Lower leg skin (tissue), 4 donors: ENCODE measurements at regions not wholly inside any gene's neighbourhood (a gene's known extent, or its start where the extent isn't known, plus 50 kb on each side); places are given as distances from the start of the nearest gene placed in this dataset.

Experiments used
- DNase-seq, 2 donors: peaks; one replicate each; pipeline ENCODE4 v3.0.0-alpha.2; 2019; ENCODE audit warnings: low spot score in 2 of 2
- H3K4me3 ChIP-seq: fragments of 200-600 bp; sonication (generic); 2 replicates; pipeline ENCODE4 v1.5.1; 2017; ENCODE audit warnings: mild to moderate bottlenecking, low read depth; ENCODE audit not compliant: poor library complexity, severe bottlenecking
- CTCF ChIP-seq, 3 donors: fragments of 450-650 bp; IDR thresholded peaks; one replicate each; pipeline ENCODE4 v1.5.1; 2016; ENCODE audit warnings: antibody characterized with exemption in 3 of 3, mild to moderate bottlenecking in 3 of 3, moderate library complexity in 2 of 3
- POLR2A ChIP-seq, 2 donors: fragments of 450-650 bp; IDR thresholded peaks; one replicate each; pipeline ENCODE4 v1.6.1; 2016 to 2017; ENCODE audit warnings: antibody characterized with exemption in 2 of 2, mild to moderate bottlenecking in 1 of 2, moderate library complexity in 1 of 2
- WGBS, 2 donors: methylation state at CpG; one replicate each; pipeline ENCODE4 v1.1.5; 2018; 5-methylcytosine and 5-hydroxymethylcytosine counted together
- intact Hi-C: fragments of 100-400 bp; cut with DNase I; formaldehyde crosslinking; loops from one replicate; pipeline ENCODE4 v1.15.0; 2023; ENCODE audit warnings: low total_unique reads

- DNase-seq = no peak
- no peak overlapping the region for H3K4me3 ChIP-seq
- intact Hi-C loops = no loop called here
- no peak for TF ChIP-seq CTCF (IDR thresholded peaks at IDR 0.05)
- no peak for TF ChIP-seq POLR2A (IDR thresholded peaks at IDR 0.05)
- 90 to 91% methylated on average over 3 of the region's 3 CpGs for WGBS, 2 donors
Measured at GRCh38 chr20:7080472-7080871, 313.0 kb downstream of the BMP2 start.

GRCh38 chr20:7085467-7085866 lies 318.0 kb downstream of the BMP2 start:
- intact Hi-C loops = no loop called here
- DNase-seq = no peak

GRCh38 chr20:7087803-7088202 lies 320.3 kb downstream of the BMP2 start:
- H3K4me3 ChIP-seq = no peak overlapping the region
- WGBS, 2 donors = 75 to 88% methylated on average over 1 of the region's 1 CpG
- TF ChIP-seq POLR2A (IDR thresholded peaks at IDR 0.05) (no peak), CTCF (IDR thresholded peaks at IDR 0.05) (no peak)
- intact Hi-C loops = no loop called here
- no peak for DNase-seq

More at GRCh38 chr20:7085467-7085866, 318.0 kb downstream of the BMP2 start:
- TF ChIP-seq CTCF (IDR thresholded peaks at IDR 0.05) = no peak
- TF ChIP-seq POLR2A (IDR thresholded peaks at IDR 0.05) = no peak
- 73 to 81% methylated on average over 1 of the region's 1 CpG for WGBS, 2 donors
- no peak overlapping the region for H3K4me3 ChIP-seq

- H3K4me3 ChIP-seq = no peak overlapping the region
- TF ChIP-seq POLR2A (IDR thresholded peaks at IDR 0.05) (no peak), CTCF (IDR thresholded peaks at IDR 0.05) (no peak)
- DNase-seq = no peak
- intact Hi-C loops = no loop called here
Measured at GRCh38 chr20:7090001-7090400, 322.5 kb downstream of the BMP2 start.

- intact Hi-C loops = no loop called here
- no peak for TF ChIP-seq POLR2A (IDR thresholded peaks at IDR 0.05)
- no peak for TF ChIP-seq CTCF (IDR thresholded peaks at IDR 0.05)
- 58 to 62% methylated on average over 4 of the region's 4 CpGs for WGBS, 2 donors
- no peak for DNase-seq
- no peak overlapping the region for H3K4me3 ChIP-seq
Measured at GRCh38 chr20:7090811-7091210, 323.3 kb downstream of the BMP2 start.

GRCh38 chr20:7091655-7092054 lies 324.2 kb downstream of the BMP2 start:
- no peak for DNase-seq
- TF ChIP-seq POLR2A (IDR thresholded peaks at IDR 0.05) (no peak), CTCF (IDR thresholded peaks at IDR 0.05) (no peak)
- intact Hi-C loops = no loop called here
- no peak overlapping the region for H3K4me3 ChIP-seq
- 87 to 88% methylated on average over 4 of the region's 4 CpGs for WGBS, 2 donors
